NCI-H187 (cell line): ENCODE measurements at regions not wholly inside any gene's neighbourhood (a gene's known extent, or its start where the extent isn't known, plus 50 kb on each side); places are given as distances from the start of the nearest gene placed in this dataset.
A peak's percentile ranks its signal among the peaks of the same experiment; 100 is the strongest.

Source experiments
- DNase-seq, 2 experiments: peaks; one replicate each; lab custom pipeline; 2025; lab: John Stamatoyannopoulos, UW

DNA sequence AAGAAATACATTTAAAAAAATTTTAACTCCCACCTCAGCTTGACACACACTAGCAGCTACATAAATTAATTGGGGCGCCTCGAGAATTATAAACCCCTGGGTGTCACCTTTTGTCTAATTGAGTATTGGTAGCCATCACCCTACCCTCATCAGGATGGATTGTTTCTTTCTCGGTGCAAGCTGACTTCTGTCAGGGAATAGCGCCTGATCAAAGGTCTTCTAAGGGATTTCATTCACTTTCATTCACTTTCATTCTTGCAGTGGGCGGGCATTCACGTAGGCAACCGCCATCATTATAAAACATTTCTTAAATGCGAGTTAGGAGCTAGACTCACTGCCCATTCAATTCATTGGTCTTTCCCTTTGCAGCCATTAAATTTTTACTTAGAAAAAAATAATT is 239.2 kb upstream of the SASH1 start:
- DNase-seq: no peak

DNA sequence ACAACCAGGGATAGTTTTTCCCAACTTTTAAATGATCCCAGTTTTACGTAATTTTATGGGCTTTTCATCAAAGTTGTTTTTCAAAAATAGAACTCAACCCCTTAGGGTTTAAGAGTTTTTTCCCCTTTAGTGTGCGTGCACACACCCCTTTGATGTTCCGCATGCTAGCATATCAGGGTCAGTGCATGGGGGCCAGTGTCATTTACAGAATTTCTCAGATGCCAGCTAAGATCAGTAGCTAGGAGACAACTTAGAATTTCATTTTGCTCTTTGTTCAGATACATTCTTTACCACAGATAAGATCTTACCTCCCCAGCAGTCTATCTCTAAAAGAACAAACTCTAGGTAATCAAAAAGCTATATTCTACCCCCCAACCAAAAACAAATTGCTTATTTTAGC is 238.5 kb upstream of the SASH1 start:
- DNase-seq: no peak

DNA sequence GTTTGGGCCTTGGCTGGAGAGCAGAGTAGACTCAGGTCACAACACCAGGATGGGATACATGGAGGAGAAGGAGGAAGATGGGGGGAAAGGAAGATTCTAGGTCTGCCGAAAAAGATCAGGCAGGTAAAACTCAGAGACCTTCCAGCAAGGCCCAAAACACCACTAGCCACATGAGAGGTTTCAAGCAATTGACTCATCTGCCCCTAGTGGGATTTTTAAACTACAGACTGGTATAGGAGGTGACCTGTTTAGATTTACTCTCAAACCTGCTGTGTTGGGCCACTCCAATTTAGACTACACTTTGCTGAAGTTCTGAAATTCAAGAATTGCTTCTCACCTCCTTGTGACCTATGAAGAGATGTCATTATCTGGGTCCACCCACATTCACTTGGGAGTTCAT is 236.9 kb upstream of the SASH1 start:
- no peak for DNase-seq

DNA sequence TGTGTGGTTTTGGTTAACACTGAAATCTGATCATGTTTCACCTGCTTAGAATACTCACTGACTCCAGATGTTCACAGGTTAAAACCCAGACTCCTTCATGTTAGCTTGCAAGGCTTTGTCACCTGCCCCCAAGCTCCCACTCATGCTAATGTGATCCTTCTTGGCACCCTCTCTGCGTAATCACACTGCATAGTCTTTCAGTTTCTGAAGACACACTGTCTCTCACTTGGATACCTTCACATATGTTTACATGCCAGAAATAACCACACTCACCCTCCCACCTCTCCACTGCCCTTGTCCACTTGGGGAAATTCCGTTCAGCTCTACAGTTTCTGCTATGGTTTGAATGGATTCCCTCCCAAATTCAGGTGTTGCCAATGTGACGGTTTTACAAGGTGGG is 234.7 kb upstream of the SASH1 start:
- no peak for DNase-seq

DNA sequence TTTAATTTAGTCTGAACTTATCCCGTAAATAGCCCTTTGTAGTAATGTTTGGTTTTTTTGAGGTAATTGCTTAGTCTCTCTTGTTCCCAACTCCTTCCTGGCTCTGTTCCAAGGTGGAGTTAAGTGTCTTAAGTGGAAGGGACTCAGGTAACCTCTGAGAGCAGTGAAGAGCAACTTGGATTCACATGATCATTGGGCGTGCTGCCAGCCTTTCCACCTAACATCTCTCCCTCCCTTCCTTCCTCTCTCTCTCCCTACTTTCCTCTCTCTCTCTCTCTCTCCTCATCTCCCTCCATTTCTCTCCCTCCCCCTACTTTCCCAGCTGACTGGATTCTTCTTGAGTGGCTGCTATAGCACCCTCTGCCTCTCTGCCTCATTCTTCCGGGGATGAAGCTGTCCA is 232.9 kb upstream of the SASH1 start:
- DNase-seq: peak; percentile 89 to 90

DNA sequence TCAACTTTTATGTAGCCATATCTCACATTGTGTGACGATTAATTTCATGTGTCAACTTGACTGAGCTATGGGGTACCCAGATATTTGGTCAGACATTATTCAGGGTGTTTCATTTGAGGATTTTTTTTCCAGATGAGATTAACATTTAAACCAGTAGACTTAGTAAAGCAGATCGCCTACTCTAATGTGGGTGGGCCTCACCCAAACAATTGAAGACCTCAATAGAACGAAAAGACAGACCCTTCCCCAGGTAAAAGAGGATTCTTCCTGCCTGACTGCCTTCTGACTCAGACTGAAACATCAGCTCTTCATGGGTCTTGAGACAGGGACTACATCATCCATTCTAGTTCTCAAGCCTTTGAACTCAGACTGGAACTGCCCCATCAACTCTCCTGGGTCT is 231.7 kb upstream of the SASH1 start:
- no peak for DNase-seq

DNA sequence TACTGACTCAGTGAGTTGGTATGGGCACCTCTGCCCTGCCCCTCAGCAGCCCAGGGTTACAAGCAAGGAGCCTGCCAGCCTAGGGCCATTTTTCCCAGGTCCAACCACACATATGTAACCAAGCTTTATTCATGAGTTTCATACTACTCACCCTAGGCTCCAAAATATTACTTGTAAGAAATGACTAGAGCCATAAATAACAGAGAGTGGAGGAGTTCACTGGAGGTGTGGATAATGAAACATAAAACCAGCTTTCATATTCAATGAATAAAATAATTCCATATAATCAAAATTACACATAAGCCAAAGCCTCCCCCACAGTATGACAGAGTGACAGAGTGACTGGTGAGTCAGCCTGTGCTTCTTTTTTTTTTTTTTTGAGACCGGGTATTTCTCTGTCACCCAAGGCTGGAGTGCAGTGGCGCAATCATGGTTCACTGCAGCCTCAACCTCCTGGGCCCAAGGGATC is 229.8 kb upstream of the SASH1 start:
- no peak for DNase-seq

DNA sequence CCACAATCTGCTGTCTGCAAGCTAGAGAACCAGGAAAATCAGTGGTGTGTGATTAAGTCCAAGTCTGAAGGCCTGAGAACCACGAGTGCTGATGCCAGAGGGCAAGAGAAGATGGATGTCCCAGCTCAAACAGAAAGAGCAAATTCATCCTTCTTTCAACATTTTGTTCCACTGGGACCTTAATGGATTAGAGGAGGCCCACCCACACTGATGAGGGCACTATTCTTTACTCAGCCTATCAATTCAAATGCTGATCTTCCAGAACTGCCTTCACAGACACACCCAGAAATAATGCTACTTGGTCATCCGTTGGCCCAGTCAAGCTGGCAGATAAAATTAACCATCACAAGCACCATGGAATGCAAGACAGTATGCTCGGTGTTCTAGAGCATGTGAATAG is 226.6 kb upstream of the SASH1 start:
- no peak for DNase-seq

DNA sequence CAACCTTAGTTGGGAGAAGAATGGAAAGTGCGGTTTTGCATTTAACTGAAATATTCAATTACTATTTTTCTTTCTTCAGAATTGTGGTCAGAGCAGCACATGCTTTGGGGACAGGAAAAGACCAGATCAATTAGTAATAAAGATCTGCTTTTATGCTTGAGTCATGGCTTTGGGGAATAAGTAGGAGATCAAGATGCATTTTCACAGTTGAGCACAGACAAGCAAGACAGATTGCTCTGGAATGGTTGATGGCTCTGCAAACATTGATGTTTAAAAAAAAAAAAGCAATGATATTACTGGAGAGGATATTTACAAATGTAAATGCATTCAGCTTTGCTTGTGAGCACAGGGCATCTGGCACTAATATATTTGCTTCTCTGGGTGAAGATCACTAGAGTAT is 224.4 kb upstream of the SASH1 start:
- no peak for DNase-seq

DNA sequence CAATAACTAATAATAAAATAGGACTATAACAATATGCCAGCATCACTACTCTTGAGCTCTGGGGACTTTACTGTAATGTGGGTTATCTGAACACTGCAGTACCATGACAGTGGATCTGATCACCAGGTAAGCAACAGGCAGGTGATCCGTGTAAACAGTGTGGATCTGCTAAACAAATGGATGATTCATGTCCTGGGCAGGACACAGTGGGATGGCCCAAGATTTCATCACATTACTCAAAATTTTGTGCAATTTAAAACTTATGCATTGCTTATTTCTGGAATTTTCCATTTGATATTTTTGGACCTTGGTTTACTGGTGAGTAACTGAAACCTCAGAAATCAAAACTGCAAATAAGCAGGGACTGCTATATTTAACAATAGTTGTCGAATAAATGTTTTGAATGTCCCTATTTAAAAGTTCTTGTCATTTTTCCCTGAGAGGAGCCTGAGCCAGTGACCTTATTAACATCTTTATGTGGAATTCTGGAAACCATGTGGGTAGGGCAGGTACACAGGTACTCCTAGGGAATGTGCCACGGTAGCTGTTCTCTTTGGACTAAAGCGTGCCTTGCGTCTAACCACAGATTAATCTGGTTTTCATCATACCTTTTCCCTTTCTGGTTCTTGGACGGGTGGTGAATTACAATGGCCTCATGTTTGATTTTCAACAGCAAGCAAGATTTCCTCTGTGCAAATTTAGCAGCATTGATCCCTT is 214.5 kb upstream of the SASH1 start:
- no peak for DNase-seq

DNA sequence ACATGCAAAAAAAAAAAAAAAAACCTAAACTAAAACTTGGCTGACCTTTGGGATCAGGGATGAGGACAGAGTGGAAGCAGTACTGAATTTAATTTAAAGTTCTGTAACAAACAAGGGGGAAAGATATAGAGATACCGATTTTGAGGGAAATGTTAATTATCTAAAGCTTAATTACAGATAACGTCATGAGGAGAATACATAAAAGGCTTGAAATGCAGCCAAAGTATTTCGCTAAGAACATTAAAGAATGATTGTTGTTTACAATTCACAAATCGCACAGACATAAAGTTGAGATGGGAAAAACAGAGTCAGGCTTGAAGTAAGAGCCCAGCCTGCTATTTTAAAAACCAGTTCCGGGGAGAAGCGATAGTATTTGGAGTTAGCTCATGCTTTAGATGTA is 208.0 kb upstream of the SASH1 start:
- no peak for DNase-seq

DNA sequence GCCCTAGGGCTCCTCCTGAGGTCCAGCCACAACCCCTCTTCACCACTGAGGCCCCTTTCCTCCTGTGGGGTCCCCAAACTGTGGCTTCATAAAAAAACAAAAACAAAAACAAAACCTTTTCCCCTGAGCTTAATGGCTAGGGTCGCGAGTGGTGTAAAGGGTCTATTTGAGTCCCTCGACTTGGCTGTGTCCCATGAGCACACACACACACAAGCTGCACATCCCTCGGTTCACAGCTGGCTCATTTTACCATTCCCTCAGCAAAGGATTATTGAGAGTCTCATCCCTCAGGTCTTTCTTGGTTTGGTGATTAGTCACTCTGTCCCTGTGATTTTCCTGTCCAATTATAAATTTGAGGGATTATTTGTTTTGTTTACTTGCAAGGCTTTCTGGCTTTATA is 206.1 kb upstream of the SASH1 start:
- no peak for DNase-seq

DNA sequence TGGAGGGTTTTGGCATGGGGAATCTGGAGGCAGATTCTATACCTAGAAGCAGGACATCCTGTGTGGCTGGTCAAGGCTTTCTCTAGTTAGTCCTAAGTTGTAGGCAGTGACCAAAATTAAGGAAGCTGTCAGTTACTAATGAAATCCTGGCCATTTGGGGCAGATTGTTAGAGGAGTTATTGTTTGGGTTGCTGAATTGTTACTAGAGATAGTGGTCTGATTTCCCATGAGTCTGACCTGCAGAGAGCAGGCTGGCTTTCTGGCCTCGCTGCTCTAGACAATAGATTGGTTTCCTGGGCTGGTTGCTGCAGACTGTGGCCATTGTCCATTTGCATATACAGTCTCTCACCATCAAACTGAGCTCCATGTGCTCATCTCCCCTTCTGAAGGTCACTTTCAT is 205.0 kb upstream of the SASH1 start:
- DNase-seq: no peak

DNA sequence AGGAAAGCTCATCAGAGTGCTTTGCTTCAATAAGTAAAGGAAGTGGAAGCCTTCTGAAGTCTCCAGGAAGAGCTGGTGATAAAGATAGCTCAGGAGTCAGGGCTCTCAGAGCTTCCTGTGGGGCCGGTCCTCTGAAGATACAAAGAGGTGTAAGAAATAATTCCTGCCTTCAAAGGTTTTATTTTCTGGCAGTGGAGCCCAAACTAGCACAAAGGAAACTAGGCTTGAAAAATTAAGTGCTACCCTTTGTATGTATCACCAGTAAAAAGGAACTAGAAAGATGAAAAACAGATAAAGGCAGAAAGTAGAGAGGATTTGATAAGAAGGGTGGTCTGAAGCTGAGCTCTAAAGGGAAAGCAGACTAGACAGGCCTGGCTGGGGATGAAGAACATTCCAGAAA is 204.1 kb upstream of the SASH1 start:
- no peak for DNase-seq

DNA sequence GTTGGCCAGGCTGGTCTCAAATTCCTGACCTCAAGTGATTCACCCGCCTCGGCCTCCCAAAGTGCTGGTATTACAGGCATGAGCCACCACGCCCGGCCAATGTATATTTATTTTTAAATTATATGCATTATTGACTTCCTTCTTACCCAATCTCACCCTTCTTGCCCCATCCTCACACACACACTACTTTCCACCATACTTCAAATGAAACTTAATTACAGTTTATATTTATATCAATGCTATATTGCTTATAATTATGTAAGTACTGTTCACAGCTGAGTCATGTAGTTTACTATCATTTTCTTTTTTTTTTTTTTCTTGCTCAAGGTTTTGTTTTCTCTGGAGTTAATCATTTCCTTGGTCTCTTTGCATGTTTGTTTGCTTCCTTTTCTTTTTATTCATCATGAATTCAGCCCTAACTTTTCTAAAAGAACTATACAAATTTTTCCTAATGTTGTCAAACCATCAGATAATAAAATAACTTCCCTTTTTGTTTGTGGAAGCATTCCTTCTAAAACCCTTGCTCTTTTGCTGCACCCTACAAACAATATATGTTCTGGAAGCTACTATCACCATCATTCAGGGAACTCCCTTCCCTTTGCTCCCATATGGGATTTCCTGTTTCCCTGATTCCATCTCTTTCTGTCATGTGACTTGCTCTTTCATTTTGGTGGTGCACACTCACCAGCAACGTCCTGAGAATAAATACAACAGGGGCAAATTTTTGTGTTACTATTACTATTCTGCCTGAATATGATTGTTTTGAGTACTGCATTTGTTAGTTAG is 201.7 kb upstream of the SASH1 start:
- DNase-seq: no peak

DNA sequence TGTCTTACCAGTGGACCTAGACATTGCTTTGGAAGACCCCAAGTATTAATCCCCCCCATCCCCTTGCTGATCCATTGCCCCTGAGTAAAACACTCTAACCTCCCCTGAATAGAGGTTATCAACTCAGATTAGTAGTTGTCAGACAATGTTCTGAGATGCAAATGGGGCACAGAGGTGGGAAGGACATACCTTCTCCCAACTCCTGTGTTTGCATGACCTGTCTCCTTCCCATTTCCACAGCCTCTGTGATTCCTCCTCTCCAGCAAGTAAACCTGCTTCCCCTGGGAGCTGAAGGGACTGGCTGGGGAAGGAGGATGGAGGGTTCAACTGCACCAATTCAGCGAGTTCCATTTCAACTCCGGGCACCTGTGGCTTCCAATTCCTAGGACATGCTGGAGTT is 199.8 kb upstream of the SASH1 start:
- no peak for DNase-seq

DNA sequence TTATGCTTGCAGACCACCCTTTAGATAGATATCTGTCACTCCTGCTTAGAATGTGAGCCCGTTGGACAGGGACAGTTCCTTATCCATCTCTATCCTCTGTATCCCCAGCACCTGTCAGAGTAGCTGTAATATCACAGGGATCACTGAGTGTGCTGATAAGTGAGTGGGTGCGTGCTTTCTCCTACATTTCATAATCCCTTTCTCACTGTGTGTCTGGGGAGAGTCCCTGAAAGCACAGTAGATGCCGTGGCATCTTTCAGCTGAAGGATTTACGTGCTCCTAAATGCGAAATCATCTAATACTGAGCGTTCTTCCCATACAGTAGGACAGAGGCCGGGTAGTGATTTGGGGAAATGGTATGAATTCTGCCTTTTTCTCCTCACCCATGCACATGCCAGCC is 198.9 kb upstream of the SASH1 start:
- no peak for DNase-seq

DNA sequence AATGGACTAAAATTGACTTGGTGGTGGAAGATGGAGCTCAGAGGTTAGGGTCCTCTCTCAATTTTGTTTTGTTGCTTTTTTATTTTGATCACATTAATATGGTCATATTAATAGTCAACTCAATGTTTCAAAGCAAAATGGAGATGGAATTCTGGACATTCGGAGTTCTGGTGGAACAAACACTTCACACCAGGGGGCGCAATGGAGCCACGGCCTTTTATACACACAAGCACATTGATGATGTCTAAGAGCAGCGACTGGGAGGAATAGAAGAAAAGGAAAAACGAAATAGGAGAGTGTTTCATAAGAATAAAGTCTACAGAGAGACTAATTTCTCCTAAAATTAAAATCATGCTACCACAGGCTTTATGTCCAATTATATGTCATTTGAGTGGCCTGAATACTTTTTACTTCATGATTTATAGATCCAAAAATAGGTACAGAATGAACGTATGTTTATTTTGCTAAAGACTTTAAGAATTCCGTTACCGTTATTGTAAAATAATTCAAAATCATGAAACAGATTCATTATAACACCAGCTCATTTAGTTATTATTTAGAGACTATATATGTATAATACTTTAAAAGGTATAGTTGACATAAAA is 197.6 kb upstream of the SASH1 start:
- DNase-seq: peak in 1 of 2 experiments; percentile 42

DNA sequence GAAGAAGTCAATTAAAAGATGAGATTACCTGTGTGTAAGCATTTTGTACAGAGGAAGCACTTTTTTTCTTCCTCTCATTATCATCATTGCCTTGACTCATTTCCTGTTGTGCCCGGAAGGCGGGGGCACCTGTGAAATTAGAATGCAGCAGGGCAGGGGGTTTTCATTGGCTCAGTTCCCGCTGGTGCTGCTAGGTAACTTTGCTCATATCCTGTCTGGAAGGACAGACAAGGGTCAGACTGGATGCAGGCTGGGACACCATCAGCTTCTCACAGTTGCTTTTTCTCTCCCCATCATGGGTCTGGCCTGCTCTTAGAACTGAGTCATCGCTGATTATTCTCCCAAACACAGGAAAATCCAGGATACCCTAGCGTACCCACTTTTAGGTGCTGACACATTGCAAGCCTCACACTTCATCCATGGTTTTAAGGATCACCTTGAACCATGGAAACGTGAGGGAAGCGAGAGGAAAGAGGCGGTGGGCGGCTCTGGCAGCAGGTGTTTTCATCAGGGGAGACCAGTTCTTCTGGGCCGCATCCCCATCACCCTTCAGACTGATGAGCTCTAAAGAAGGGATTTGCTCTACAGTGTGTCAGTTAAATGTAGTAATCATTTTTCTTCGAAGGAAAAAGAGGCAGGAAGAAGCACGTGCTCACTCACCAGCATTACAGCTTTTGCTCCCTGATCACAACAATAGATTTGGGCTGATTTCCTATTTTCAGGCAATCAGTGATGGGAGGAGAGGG is 195.7 kb upstream of the SASH1 start:
- DNase-seq: no peak

DNA sequence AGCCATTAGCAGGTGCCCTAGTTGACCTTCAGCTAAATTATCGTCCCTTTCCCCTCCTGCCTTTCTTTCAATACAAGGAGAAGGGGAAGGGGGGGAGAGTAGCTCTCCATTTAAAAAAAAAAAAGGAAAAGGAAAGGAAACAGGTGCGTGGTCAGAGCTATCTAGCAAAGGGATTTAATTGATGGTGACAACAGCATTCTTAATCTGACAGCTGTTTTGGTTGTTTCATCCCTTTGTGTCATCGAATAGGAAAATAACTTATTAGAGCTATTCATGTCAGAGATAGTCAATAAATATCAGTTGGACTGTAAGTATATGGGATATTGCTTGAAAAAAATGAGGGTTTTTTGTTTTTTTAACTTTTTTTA is 195.2 kb upstream of the SASH1 start:
- no peak for DNase-seq

DNA sequence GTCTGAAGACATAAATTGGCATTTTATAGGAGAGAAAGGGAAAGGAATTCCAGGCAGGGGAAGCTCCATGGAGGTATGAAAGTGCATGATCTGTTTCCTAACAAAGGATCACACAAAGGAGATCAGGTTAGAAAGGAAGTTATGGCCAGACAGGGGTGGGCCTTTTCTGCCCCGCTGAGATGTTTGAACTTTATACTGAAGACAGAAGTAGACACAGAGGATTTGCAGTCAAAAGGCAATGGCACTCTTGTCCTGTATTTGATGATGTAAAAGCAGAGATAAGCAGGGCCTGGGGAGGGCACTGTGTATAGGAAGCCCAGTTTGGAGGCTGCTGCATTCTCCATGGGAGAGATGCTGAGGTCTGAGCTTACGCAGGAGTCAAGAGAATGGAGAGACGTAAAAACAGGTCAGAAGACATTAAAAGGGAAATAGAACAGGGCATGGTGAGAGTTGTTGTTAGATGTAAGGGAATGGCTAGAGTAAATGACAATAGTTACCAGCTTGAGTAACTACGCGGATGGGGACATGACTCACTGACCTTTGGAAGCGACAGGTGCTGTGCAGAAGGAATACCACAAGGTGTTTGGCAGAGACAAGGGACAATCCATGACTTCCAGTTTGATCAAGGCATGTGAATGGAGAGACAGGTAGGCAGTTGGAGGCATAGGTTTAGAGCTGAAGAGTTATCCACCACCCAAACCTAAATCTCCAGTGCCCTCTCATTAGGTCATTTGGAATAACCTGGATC is 190.6 kb upstream of the SASH1 start:
- DNase-seq: no peak

DNA sequence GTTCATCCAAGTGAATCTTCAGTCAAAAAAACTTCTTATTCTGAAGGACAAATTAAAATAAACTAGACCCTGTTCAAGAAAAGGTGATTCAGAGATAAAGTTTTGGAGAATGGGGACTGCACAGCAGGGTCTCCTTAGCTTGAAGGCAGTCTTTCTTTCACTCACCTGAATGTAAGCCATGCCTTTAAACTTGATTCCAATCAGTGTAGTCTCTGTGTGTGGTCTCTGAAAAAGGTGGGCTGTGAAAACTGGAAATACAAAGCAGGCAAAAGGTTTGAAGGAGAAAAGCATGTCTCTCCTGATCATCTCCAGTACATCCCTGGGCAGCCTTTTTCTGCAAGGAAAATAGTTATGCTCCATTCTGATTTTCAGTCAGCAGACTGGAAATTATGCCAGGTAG is 188.0 kb upstream of the SASH1 start:
- no peak for DNase-seq
